GM23338 (cell line): ENCODE measurements at regions not wholly inside any gene's neighbourhood (a gene's known extent, or its start where the extent isn't known, plus 50 kb on each side); places are given as distances from the start of the nearest gene placed in this dataset.

ENCODE experiments used
- ATAC-seq: fragments of 200-7000 bp; cut with Tn5 transposase; 3 replicates; pipeline ENCODE4 v1.9.1; 2020
- DNase-seq: peaks from one replicate; pipeline ENCODE4 v3.0.0-alpha.2; 2015; ENCODE audit warnings: low spot score
- H2AFZ ChIP-seq: fragments of 200-600 bp; sonication (generic); 2 replicates; pipeline ENCODE4 v1.8.0; 2016; ENCODE audit warnings: antibody characterized with exemption, mild to moderate bottlenecking, moderate library complexity
- H3F3A ChIP-seq: fragments of 200-600 bp; sonication (generic); replicated peaks from 2 replicates; pipeline ENCODE4 v1.8.0; 2017; ENCODE audit warnings: antibody characterized with exemption, mixed run types, low read depth
- H3K27ac ChIP-seq: fragments of 200-600 bp; sonication (generic); 2 replicates; pipeline ENCODE4 v1.6.1; 2016; ENCODE audit warnings: low read depth
- H3K27me3 ChIP-seq: fragments of 200-600 bp; sonication (generic); 2 replicates; pipeline ENCODE4 v1.8.0; 2016; ENCODE audit warnings: mild to moderate bottlenecking, mixed run types, moderate library complexity; ENCODE audit not compliant: insufficient read depth
- H3K36me3 ChIP-seq: fragments of 200-600 bp; sonication (generic); 2 replicates; pipeline ENCODE4 v1.8.0; 2016; ENCODE audit warnings: mild to moderate bottlenecking; ENCODE audit not compliant: insufficient read depth
- H3K4me1 ChIP-seq: fragments of 200-600 bp; sonication (generic); 2 replicates; pipeline ENCODE4 v1.8.0; 2016; ENCODE audit warnings: mild to moderate bottlenecking, moderate library complexity; ENCODE audit not compliant: insufficient read depth
- H3K4me2 ChIP-seq: fragments of 200-600 bp; sonication (generic); 2 replicates; pipeline ENCODE4 v1.7.1; 2017; ENCODE audit warnings: mixed run types
- H3K4me3 ChIP-seq: fragments of 200-600 bp; sonication (generic); 2 replicates; pipeline ENCODE4 v1.6.1; 2016; ENCODE audit warnings: mixed run types
- H3K79me2 ChIP-seq: fragments of 200-600 bp; sonication (generic); replicated peaks from 2 replicates; pipeline ENCODE4 v1.8.0; 2017; ENCODE audit warnings: mild to moderate bottlenecking; ENCODE audit not compliant: insufficient read depth
- H3K9me2 ChIP-seq: fragments of 200-600 bp; sonication (generic); 2 replicates; pipeline ENCODE4 v1.8.0; 2017; ENCODE audit not compliant: insufficient read depth
- H4K20me1 ChIP-seq: fragments of 200-600 bp; sonication (generic); replicated peaks from 2 replicates; pipeline ENCODE4 v1.8.0; 2017; ENCODE audit warnings: mild to moderate bottlenecking; ENCODE audit not compliant: insufficient read depth
- H3K27ac Mint-ChIP-seq: 2 replicates; pipeline ENCODE4 v1.8.0; 2020; ENCODE audit warnings: inconsistent platforms, mild to moderate bottlenecking, moderate library complexity, mixed read lengths
- H3K27me3 Mint-ChIP-seq: 3 replicates; pipeline ENCODE4 v1.8.0; 2022; ENCODE audit warnings: low read depth, mild to moderate bottlenecking, moderate library complexity, mixed read lengths, inconsistent platforms; ENCODE audit not compliant: insufficient read depth, poor library complexity
- H3K36me3 Mint-ChIP-seq: 3 replicates; pipeline ENCODE4 v1.8.0; 2021; ENCODE audit warnings: low read depth, mild to moderate bottlenecking, inconsistent platforms, moderate library complexity, mixed read lengths
- H3K4me1 Mint-ChIP-seq: 3 replicates; pipeline ENCODE4 v1.8.0; 2020; ENCODE audit warnings: mild to moderate bottlenecking, inconsistent platforms, mixed read lengths
- H3K4me3 Mint-ChIP-seq: 3 replicates; pipeline ENCODE4 v1.8.0; 2021; ENCODE audit warnings: moderate library complexity, mild to moderate bottlenecking, inconsistent platforms, mixed read lengths
- H3K9me3 Mint-ChIP-seq: 3 replicates; pipeline ENCODE4 v1.8.0; 2020; ENCODE audit warnings: moderate library complexity, mild to moderate bottlenecking, inconsistent platforms, mixed read lengths
- CREB1 ChIP-seq: fragments of 250-450 bp; sonication (Bioruptor Pico); IDR thresholded peaks from 2 replicates; pipeline ENCODE4 v1.5.0; 2020; ENCODE audit warnings: low read depth, mild to moderate bottlenecking, moderate library complexity
- CTCF ChIP-seq, 2 experiments: fragments of 200-600 bp in 1 of 2; sonication (generic) in 1 of 2; conservative IDR thresholded peaks; 2 replicates each; pipeline versions ENCODE4 v1.5.1 to v1.6.1; 2016 to 2017; ENCODE audit warnings: antibody characterized with exemption in 2 of 2, low read depth in 2 of 2, mild to moderate bottlenecking in 2 of 2, moderate library complexity in 1 of 2
- EZH2 ChIP-seq: fragments of 200-600 bp; sonication (generic); IDR thresholded peaks from one replicate; pipeline ENCODE4 v1.8.0; 2017; ENCODE audit warnings: antibody characterized with exemption, mild to moderate bottlenecking, low read depth; ENCODE audit not compliant: unreplicated experiment
- EZH2phosphoT487 ChIP-seq: fragments of 200-600 bp; sonication (generic); IDR thresholded peaks from one replicate; pipeline ENCODE4 v1.8.1; 2018; ENCODE audit warnings: antibody characterized with exemption; ENCODE audit not compliant: unreplicated experiment
- JUNB ChIP-seq: IDR thresholded peaks from one replicate; pipeline ENCODE4 v1.6.1; 2016; ENCODE audit warnings: antibody characterized with exemption; ENCODE audit not compliant: unreplicated experiment
- NANOG ChIP-seq: IDR thresholded peaks from 2 replicates; pipeline ENCODE4 v1.6.1; 2016; ENCODE audit warnings: antibody characterized with exemption, borderline replicate concordance
- POLR2AphosphoS5 ChIP-seq: IDR thresholded peaks from 2 replicates; pipeline ENCODE4 v1.6.1; 2016; ENCODE audit warnings: antibody characterized with exemption, low read depth
- REST ChIP-seq: IDR thresholded peaks from one replicate; pipeline ENCODE4 v1.6.1; 2018; ENCODE audit warnings: antibody characterized with exemption; ENCODE audit not compliant: unreplicated experiment
- STAT1 ChIP-seq: IDR thresholded peaks from one replicate; pipeline ENCODE4 v1.6.1; 2016; ENCODE audit warnings: antibody characterized with exemption; ENCODE audit not compliant: unreplicated experiment
- ZNF114 ChIP-seq: fragments of 250-450 bp; sonication (Bioruptor Pico); IDR thresholded peaks from 2 replicates; pipeline ENCODE4 v1.5.0; 2020; ENCODE audit warnings: mild to moderate bottlenecking, moderate library complexity
- ZNF331 ChIP-seq: fragments of 250-450 bp; sonication (Bioruptor Pico); IDR thresholded peaks from 2 replicates; pipeline ENCODE4 v1.5.0; 2020; ENCODE audit warnings: low read depth, mild to moderate bottlenecking, moderate library complexity

GRCh38 chr20:56857950-56858349, 228.8 kb downstream of the TFAP2C start:
- Histone ChIP-seq H3K27ac (no peak overlapping the region), H3K4me3 (no peak overlapping the region), H3K9me2 (no peaks in the 10 kb centered on the region), H4K20me1 (no peaks in the 10 kb centered on the region), H3K27me3 (peaks cover 4% of the 10 kb centered on the region; the same call in 1 of the 2 replicates), H3K36me3 (no peaks in the 10 kb centered on the region), H2AFZ (no peak overlapping the region), H3F3A (no peaks in the 10 kb centered on the region), H3K4me1 (peaks cover 29% of the 10 kb centered on the region), H3K79me2 (no peaks in the 10 kb centered on the region), H3K4me2 (no peak overlapping the region)
- Mint-ChIP-seq H3K4me1 (peaks cover 36% of the 10 kb centered on the region), H3K27ac (no peak overlapping the region), H3K4me3 (no peak overlapping the region), H3K27me3 (peaks cover 15% of the 10 kb centered on the region), H3K36me3 (no peaks in the 10 kb centered on the region; the same call in 2 of the 3 replicates), H3K9me3 (no peaks in the 10 kb centered on the region; the same call in 2 of the 3 replicates)
- ATAC-seq = no peak
- DNase-seq = no peak
- no peak for TF ChIP-seq EZH2

- Histone ChIP-seq H3K36me3 (no peaks in the 10 kb centered on the region), H3K9me2 (no peaks in the 10 kb centered on the region), H3K4me1 (peaks cover 29% of the 10 kb centered on the region), H3K27ac (no peak overlapping the region), H2AFZ (peak overlapping the region; percentile 93), H3K79me2 (no peaks in the 10 kb centered on the region), H4K20me1 (no peaks in the 10 kb centered on the region), H3F3A (no peaks in the 10 kb centered on the region), H3K4me3 (peak overlapping the region; percentile 44), H3K4me2 (peak overlapping the region; percentile 72), H3K27me3 (peaks cover 4% of the 10 kb centered on the region; the same call in 1 of the 2 replicates)
- H3K27ac Mint-ChIP-seq = no peak overlapping the region
- H3K9me3 Mint-ChIP-seq = no peaks in the 10 kb centered on the region; the same call in 2 of the 3 replicates
- DNase-seq (no peak), ATAC-seq (peak; percentile 23)
- H3K36me3 Mint-ChIP-seq = no peaks in the 10 kb centered on the region; the same call in 2 of the 3 replicates
- H3K4me3 Mint-ChIP-seq = peak overlapping the region; percentile 53; the same call in 2 of the 3 replicates
- H3K27me3 Mint-ChIP-seq = peaks cover 17% of the 10 kb centered on the region
- TF ChIP-seq STAT1 (no peak), ZNF114 (CRISPR knock-in tag) (no peak), CTCF (conservative IDR thresholded peaks at IDR 0.05; ENCODE audit: low read depth in 2 of 2) (no peak), NANOG (no peak), JUNB (no peak), POLR2AphosphoS5 (no peak), EZH2 (no peak), REST (no peak), ZNF331 (no peak), CREB1 (CRISPR knock-in tag) (no peak), EZH2phosphoT487 (no peak)
- peaks cover 36% of the 10 kb centered on the region for H3K4me1 Mint-ChIP-seq
These were observed 230.1 kb downstream of the TFAP2C start for GRCh38 chr20:56859039-56859800.
